ENCODE measurements at regions not wholly inside any gene's neighbourhood (a gene's known extent, or its start where the extent isn't known, plus 50 kb on each side); places are given as distances from the start of the nearest gene placed in this dataset.

DNA sequence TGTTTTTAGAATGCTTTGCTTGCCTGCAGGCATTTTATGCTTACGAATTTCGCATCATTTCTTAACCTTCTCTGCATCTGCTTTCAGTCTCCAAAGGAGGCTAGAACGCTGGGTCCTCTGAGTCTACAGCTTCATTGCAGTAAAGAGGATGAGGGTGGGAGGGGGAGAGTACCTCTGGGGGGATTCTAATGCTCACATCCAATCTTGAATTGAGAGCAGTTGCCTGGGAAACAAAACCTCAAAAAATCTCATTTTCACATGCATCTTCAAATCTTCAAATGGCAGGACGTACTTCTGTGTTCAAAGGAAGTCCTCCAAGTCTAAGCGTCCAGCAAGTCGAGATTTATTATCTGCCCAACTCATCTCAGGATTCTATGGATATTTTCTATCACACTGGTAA is 100.7 kb upstream of the PRKCQ start:
- Histone ChIP-seq H3K36me3 (ENCODE audit: control insufficient read depth in 2 of 2, extremely low read depth in 1 of 2, insufficient read depth in 2 of 2, low read length in 2 of 2) (no peaks in the 10 kb centered on the region), H3K27me3 (ENCODE audit: control insufficient read depth in 2 of 2, insufficient read depth in 2 of 2, low read length in 2 of 2) (peaks cover 5 to 11% of the 10 kb centered on the region in 2 experiments), H3K4me3 (replicated peaks in 1 of 3; ENCODE audit: insufficient read depth in 1 of 3, low read depth in 1 of 3, low read length in 3 of 3) (no peak overlapping the region), H3K27ac (ENCODE audit: insufficient read depth, low read depth, low read length) (no peak overlapping the region), H3K79me2 (ENCODE audit: control insufficient read depth, insufficient read depth, low read length) (no peaks in the 10 kb centered on the region), H3K4me2 (ENCODE audit: insufficient read depth, low read length) (no peak overlapping the region), H3K9me3 (replicated peaks; ENCODE audit: control insufficient read depth, insufficient read depth, low read length) (no peaks in the 10 kb centered on the region), H4K20me1 (replicated peaks; ENCODE audit: control insufficient read depth, extremely low read depth, insufficient read depth, low read length) (no peaks in the 10 kb centered on the region), H2AFZ (ENCODE audit: low read depth, low read length) (no peak overlapping the region), H3K4me1 (ENCODE audit: control insufficient read depth, extremely low read depth, insufficient read depth, low read length) (no peaks in the 10 kb centered on the region), H3K9ac (replicated peaks; ENCODE audit: extremely low read depth, insufficient read depth, low read length) (no peak overlapping the region), H3K9me1 (replicated peaks; ENCODE audit: control insufficient read depth, extremely low read depth, insufficient read depth, low read length) (no peaks in the 10 kb centered on the region)
- POLR2A ChIA-PET = no interaction called here
- BruUV-seq (replicated peaks) = no TSS peak
- intact Hi-C loops (cut with micrococcal nuclease) (no loop called here), dilution Hi-C loops (cut with MboI; ENCODE audit: extremely low pct_ligation_motif_present, low sequenced_read_pairs) (no loop called here)
- CTCF ChIA-PET = interaction anchor here (1.4 to 2.2 kb wide), 2 partner anchors 10 to 16 kb away, joined by 4 to 9 read pairs; no protein-coding TSS in a partner anchor
- no peak for TF ChIP-seq JUN (IDR thresholded peaks at IDR 0.05; ENCODE audit: borderline replicate concordance, insufficient read depth, insufficient read length, low read depth)
- TF ChIP-seq, protein P1, sequence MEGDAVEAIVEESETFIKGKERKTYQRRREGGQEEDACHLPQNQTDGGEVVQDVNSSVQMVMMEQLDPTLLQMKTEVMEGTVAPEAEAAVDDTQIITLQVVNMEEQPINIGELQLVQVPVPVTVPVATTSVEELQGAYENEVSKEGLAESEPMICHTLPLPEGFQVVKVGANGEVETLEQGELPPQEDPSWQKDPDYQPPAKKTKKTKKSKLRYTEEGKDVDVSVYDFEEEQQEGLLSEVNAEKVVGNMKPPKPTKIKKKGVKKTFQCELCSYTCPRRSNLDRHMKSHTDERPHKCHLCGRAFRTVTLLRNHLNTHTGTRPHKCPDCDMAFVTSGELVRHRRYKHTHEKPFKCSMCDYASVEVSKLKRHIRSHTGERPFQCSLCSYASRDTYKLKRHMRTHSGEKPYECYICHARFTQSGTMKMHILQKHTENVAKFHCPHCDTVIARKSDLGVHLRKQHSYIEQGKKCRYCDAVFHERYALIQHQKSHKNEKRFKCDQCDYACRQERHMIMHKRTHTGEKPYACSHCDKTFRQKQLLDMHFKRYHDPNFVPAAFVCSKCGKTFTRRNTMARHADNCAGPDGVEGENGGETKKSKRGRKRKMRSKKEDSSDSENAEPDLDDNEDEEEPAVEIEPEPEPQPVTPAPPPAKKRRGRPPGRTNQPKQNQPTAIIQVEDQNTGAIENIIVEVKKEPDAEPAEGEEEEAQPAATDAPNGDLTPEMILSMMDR (IDR thresholded peaks at IDR 0.05; ENCODE audit: extremely low read depth in 1 of 2, insufficient read depth in 1 of 2, low read depth in 1 of 2, low read length in 2 of 2) = no peak
- no peak for TF ChIP-seq MYC (IDR thresholded peaks at IDR 0.05; ENCODE audit: low read depth, low read length)
- TF ChIP-seq POLR2AphosphoS5 (IDR thresholded peaks at IDR 0.05; ENCODE audit: insufficient read depth, low read depth, low read length) = no peak
- TF ChIP-seq, protein P2, sequence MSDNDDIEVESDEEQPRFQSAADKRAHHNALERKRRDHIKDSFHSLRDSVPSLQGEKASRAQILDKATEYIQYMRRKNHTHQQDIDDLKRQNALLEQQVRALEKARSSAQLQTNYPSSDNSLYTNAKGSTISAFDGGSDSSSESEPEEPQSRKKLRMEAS (IDR thresholded peaks at IDR 0.05; ENCODE audit: insufficient read depth, insufficient read length) = no peak
- TF ChIP-seq GATA2 (IDR thresholded peaks at IDR 0.05; ENCODE audit: insufficient read depth, insufficient read length, low read depth, low read length) = no peak
- no peak for TF ChIP-seq EZH2 (IDR thresholded peaks at IDR 0.05; ENCODE audit: borderline replicate concordance, low read depth, low read length, severe bottlenecking)
- TF ChIP-seq POLR2A (IDR thresholded peaks at IDR 0.05; ENCODE audit: low read depth, low read length) = no peak
- TF ChIP-seq FOS (IDR thresholded peaks at IDR 0.05; ENCODE audit: borderline replicate concordance, insufficient read depth, low read length) = no peak
- DNase-seq (ENCODE audit: low read depth, low spot score) (no peak), FAIRE-seq (no peak)
